ENCODE measurements at regions not wholly inside any gene's neighbourhood (a gene's known extent, or its start where the extent isn't known, plus 50 kb on each side); places are given as distances from the start of the nearest gene placed in this dataset.

GRCh38 chr5:126338635-126339034, 84.6 kb upstream of the GRAMD2B start:
- TF ChIP-seq CTCF (conservative IDR thresholded peaks at IDR 0.05; ENCODE audit: low read length) (no peak), EZH2phosphoT487 (IDR thresholded peaks at IDR 0.05; ENCODE audit: borderline replicate concordance, low read depth, low read length) (no peak)
